Thyroid gland (tissue), 4 donors: ENCODE measurements at regions not wholly inside any gene's neighbourhood (a gene's known extent, or its start where the extent isn't known, plus 50 kb on each side); places are given as distances from the start of the nearest gene placed in this dataset.

Source experiments
- CTCF ChIP-seq, 6 experiments: fragments of 200-600 bp in 3 of 6; fragments of 450-650 bp in 3 of 6; sonication (generic) in 3 of 6; IDR thresholded peaks; one replicate each; pipeline ENCODE4 v1.5.1; 2016 to 2019; ENCODE audit warnings: antibody characterized with exemption in 6 of 6, mild to moderate bottlenecking in 2 of 6, inconsistent platforms in 1 of 6, moderate library complexity in 1 of 6
- POLR2A ChIP-seq, 2 donors: fragments of 450-650 bp; IDR thresholded peaks; one replicate each; pipeline ENCODE4 v1.6.1; 2017; ENCODE audit warnings: antibody characterized with exemption in 2 of 2, mild to moderate bottlenecking in 2 of 2, moderate library complexity in 1 of 2

GRCh38 chr1:57901208-57901919, 477.5 kb upstream of the DAB1 start:
- TF ChIP-seq CTCF (IDR thresholded peaks at IDR 0.05) (no peak), POLR2A (IDR thresholded peaks at IDR 0.05) (no peak)
